ENCODE measurements at regions not wholly inside any gene's neighbourhood (a gene's known extent, or its start where the extent isn't known, plus 50 kb on each side); places are given as distances from the start of the nearest gene placed in this dataset.

- TF ChIP-seq POLR2A (IDR thresholded peaks at IDR 0.05) (no peak), CTCF (IDR thresholded peaks at IDR 0.05 in 4 of 5, conservative IDR thresholded peaks at IDR 0.05 in 1 of 5) (no peak)
Measured at GRCh38 chr4:19720190-19720589, 531.5 kb upstream of the SLIT2 start.

Measured in gastrocnemius medialis (tissue), 4 donors.